ENCODE measurements at regions not wholly inside any gene's neighbourhood (a gene's known extent, or its start where the extent isn't known, plus 50 kb on each side); places are given as distances from the start of the nearest gene placed in this dataset.

GRCh38 chr5:61638476-61638875, 306.4 kb downstream of the ZSWIM6 start:
- no peak overlapping the region for H3K27ac ChIP-seq
- no peaks in the 10 kb centered on the region for H3K27me3 ChIP-seq

GRCh38 chr5:61640179-61641021, 308.3 kb downstream of the ZSWIM6 start:
- H3K27ac ChIP-seq, result no peak overlapping the region
- no peak for DNase-seq (ENCODE audit: low spot score)
- no peaks in the 10 kb centered on the region for H3K9me3 ChIP-seq
- TF ChIP-seq CTCF (IDR thresholded peaks at IDR 0.05), result no peak
- no peaks in the 10 kb centered on the region for H3K27me3 ChIP-seq
- no peaks in the 10 kb centered on the region for H3K36me3 ChIP-seq
- no peak overlapping the region for H3K4me3 ChIP-seq
- no peaks in the 10 kb centered on the region for H3K4me1 ChIP-seq

More at GRCh38 chr5:61638476-61638875, 306.4 kb downstream of the ZSWIM6 start:
- H3K9me3 ChIP-seq, result no peaks in the 10 kb centered on the region
- no peaks in the 10 kb centered on the region for H3K4me1 ChIP-seq
- TF ChIP-seq CTCF (IDR thresholded peaks at IDR 0.05), result no peak
- H3K4me3 ChIP-seq, result no peak overlapping the region
- no peaks in the 10 kb centered on the region for H3K36me3 ChIP-seq
- no peak for DNase-seq (ENCODE audit: low spot score)

GRCh38 chr5:61641748-61642565, 309.9 kb downstream of the ZSWIM6 start:
- no peak for DNase-seq (ENCODE audit: low spot score)
- no peak for TF ChIP-seq CTCF (IDR thresholded peaks at IDR 0.05)
- Histone ChIP-seq H3K36me3 (no peaks in the 10 kb centered on the region), H3K9me3 (no peaks in the 10 kb centered on the region), H3K27me3 (no peaks in the 10 kb centered on the region), H3K4me1 (no peaks in the 10 kb centered on the region), H3K4me3 (no peak overlapping the region), H3K27ac (no peak overlapping the region)

GRCh38 chr5:61647672-61648071, 315.6 kb downstream of the ZSWIM6 start:
- Histone ChIP-seq H3K27ac (no peak overlapping the region), H3K9me3 (no peaks in the 10 kb centered on the region), H3K27me3 (no peaks in the 10 kb centered on the region), H3K4me1 (no peaks in the 10 kb centered on the region), H3K4me3 (no peak overlapping the region), H3K36me3 (no peaks in the 10 kb centered on the region)
- TF ChIP-seq CTCF (IDR thresholded peaks at IDR 0.05), result no peak
- DNase-seq (ENCODE audit: low spot score), result no peak

- H3K4me3 ChIP-seq, result no peak overlapping the region
- no peaks in the 10 kb centered on the region for H3K36me3 ChIP-seq
- H3K4me1 ChIP-seq, result no peaks in the 10 kb centered on the region
- H3K9me3 ChIP-seq, result no peaks in the 10 kb centered on the region
- no peak for TF ChIP-seq CTCF (IDR thresholded peaks at IDR 0.05)
- H3K27ac ChIP-seq, result no peak overlapping the region
- no peaks in the 10 kb centered on the region for H3K27me3 ChIP-seq
- DNase-seq (ENCODE audit: low spot score), result no peak
Measured at GRCh38 chr5:61649231-61649630, 317.2 kb downstream of the ZSWIM6 start.
